ENCODE measurements at regions not wholly inside any gene's neighbourhood (a gene's known extent, or its start where the extent isn't known, plus 50 kb on each side); places are given as distances from the start of the nearest gene placed in this dataset.

DNA sequence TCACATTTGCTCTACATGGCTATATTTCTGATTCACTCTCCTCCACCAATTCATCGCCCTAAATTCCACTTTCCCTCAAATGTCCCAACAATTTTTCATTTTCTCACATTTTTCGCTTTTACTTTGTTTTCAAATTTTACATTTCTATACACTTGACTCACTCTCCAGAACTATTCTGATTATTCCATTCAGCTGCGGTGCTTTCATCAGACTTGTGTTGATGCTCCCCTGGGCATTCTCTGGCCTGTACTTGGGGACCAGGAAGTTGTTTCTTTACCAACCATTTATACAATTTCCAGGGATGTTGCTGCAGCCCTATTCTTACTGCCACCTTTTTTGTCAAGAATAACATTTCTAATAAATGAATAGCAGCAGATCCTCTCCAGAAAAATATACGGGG, 444.8 kb downstream of the MAFB start:
- Mint-ChIP-seq H3K27me3 (ENCODE audit: low read depth) (no peaks in the 10 kb centered on the region), H3K27ac (no peak overlapping the region), H3K9me3 (no peaks in the 10 kb centered on the region), H3K4me3 (no peak overlapping the region), H3K4me1 (peaks cover 10% of the 10 kb centered on the region), H3K36me3 (peaks cover 15% of the 10 kb centered on the region)
- DNase-seq (ENCODE audit: low spot score) (no peak), ATAC-seq (no peak)
- POLR2A ChIA-PET: no interaction called here
- TF ChIP-seq TEAD4 (CRISPR knock-in tag; IDR thresholded peaks at IDR 0.05): no peak
- TF ChIP-seq MLX (CRISPR knock-in tag; IDR thresholded peaks at IDR 0.05): no peak
- TF ChIP-seq, protein P1, sequence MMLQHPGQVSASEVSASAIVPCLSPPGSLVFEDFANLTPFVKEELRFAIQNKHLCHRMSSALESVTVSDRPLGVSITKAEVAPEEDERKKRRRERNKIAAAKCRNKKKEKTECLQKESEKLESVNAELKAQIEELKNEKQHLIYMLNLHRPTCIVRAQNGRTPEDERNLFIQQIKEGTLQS (CRISPR knock-in tag; conservative IDR thresholded peaks at IDR 0.05): no peak
- no peak for TF ChIP-seq TCF7 (CRISPR knock-in tag; IDR thresholded peaks at IDR 0.05; ENCODE audit: low read depth)
- no peak for TF ChIP-seq RORB (CRISPR knock-in tag; IDR thresholded peaks at IDR 0.05)
- TF ChIP-seq, protein P2, sequence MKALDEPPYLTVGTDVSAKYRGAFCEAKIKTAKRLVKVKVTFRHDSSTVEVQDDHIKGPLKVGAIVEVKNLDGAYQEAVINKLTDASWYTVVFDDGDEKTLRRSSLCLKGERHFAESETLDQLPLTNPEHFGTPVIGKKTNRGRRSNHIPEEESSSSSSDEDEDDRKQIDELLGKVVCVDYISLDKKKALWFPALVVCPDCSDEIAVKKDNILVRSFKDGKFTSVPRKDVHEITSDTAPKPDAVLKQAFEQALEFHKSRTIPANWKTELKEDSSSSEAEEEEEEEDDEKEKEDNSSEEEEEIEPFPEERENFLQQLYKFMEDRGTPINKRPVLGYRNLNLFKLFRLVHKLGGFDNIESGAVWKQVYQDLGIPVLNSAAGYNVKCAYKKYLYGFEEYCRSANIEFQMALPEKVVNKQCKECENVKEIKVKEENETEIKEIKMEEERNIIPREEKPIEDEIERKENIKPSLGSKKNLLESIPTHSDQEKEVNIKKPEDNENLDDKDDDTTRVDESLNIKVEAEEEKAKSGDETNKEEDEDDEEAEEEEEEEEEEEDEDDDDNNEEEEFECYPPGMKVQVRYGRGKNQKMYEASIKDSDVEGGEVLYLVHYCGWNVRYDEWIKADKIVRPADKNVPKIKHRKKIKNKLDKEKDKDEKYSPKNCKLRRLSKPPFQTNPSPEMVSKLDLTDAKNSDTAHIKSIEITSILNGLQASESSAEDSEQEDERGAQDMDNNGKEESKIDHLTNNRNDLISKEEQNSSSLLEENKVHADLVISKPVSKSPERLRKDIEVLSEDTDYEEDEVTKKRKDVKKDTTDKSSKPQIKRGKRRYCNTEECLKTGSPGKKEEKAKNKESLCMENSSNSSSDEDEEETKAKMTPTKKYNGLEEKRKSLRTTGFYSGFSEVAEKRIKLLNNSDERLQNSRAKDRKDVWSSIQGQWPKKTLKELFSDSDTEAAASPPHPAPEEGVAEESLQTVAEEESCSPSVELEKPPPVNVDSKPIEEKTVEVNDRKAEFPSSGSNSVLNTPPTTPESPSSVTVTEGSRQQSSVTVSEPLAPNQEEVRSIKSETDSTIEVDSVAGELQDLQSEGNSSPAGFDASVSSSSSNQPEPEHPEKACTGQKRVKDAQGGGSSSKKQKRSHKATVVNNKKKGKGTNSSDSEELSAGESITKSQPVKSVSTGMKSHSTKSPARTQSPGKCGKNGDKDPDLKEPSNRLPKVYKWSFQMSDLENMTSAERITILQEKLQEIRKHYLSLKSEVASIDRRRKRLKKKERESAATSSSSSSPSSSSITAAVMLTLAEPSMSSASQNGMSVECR (CRISPR knock-in tag; IDR thresholded peaks at IDR 0.05; ENCODE audit: borderline replicate concordance): no peak
- no peak for TF ChIP-seq CBFB (CRISPR knock-in tag; IDR thresholded peaks at IDR 0.05; ENCODE audit: low read depth)
- no peak for TF ChIP-seq NFYB (CRISPR knock-in tag; conservative IDR thresholded peaks at IDR 0.05; ENCODE audit: low read depth)
- TF ChIP-seq USF2 (CRISPR knock-in tag; IDR thresholded peaks at IDR 0.05): no peak
- TF ChIP-seq ZNF532 (CRISPR knock-in tag; IDR thresholded peaks at IDR 0.05; ENCODE audit: borderline replicate concordance): no peak
- no peak for TF ChIP-seq RELA (CRISPR knock-in tag; IDR thresholded peaks at IDR 0.05; ENCODE audit: borderline replicate concordance)
- TF ChIP-seq ERG (CRISPR knock-in tag; IDR thresholded peaks at IDR 0.05): no peak
- TF ChIP-seq, protein P3, sequence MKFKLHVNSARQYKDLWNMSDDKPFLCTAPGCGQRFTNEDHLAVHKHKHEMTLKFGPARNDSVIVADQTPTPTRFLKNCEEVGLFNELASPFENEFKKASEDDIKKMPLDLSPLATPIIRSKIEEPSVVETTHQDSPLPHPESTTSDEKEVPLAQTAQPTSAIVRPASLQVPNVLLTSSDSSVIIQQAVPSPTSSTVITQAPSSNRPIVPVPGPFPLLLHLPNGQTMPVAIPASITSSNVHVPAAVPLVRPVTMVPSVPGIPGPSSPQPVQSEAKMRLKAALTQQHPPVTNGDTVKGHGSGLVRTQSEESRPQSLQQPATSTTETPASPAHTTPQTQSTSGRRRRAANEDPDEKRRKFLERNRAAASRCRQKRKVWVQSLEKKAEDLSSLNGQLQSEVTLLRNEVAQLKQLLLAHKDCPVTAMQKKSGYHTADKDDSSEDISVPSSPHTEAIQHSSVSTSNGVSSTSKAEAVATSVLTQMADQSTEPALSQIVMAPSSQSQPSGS (CRISPR knock-in tag; IDR thresholded peaks at IDR 0.05; ENCODE audit: borderline replicate concordance, low read depth): no peak
- no peak for TF ChIP-seq ZNF219 (CRISPR knock-in tag; IDR thresholded peaks at IDR 0.05; ENCODE audit: borderline replicate concordance)
- no peak for TF ChIP-seq JUN (CRISPR knock-in tag; IDR thresholded peaks at IDR 0.05)
- no peak for TF ChIP-seq IRF2 (CRISPR knock-in tag; IDR thresholded peaks at IDR 0.05; ENCODE audit: borderline replicate concordance, low read depth)
- CTCF ChIA-PET: no interaction called here

All from WTC11 (cell line).